HG03103 (cell line): ENCODE measurements at regions not wholly inside any gene's neighbourhood (a gene's known extent, or its start where the extent isn't known, plus 50 kb on each side); places are given as distances from the start of the nearest gene placed in this dataset.

Experiments
- ATAC-seq: cut with Tn5 transposase; IDR thresholded peaks from one replicate; pipeline ENCODE4 v1.9.1; 2021; ENCODE audit warnings: low read depth; ENCODE audit not compliant: unreplicated experiment

- no peak for ATAC-seq
Measured at GRCh38 chr9:100933656-100934055, 94.9 kb upstream of the PLPPR1 start.

GRCh38 chr9:100937382-100937781 is 91.1 kb upstream of the PLPPR1 start:
- no peak for ATAC-seq

- ATAC-seq: no peak
Measured at GRCh38 chr9:100938507-100938906, 90.0 kb upstream of the PLPPR1 start.

DNA sequence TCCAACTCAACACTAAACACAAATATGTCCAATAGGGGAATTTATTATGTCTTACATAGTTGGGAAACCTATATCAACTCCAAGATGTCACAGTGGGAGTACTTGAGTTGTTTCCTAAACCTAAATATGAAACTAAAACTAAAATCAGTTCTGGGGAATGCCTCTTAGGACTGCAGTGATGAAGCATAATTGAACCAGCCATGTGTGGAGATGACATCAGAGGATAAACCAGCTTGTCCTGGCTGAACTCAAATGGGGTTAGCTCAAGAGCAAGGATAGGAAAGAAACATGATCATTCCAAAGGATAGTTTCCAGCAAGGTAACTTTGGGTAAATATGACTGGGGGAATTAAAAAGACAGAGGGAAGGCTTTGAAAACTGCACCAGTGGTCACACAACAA is 88.9 kb upstream of the PLPPR1 start:
- no peak for ATAC-seq

GRCh38 chr9:100959226-100959625 is 69.3 kb upstream of the PLPPR1 start:
- ATAC-seq: no peak
